Esophagus muscularis mucosa (tissue), 4 donors: ENCODE measurements at regions not wholly inside any gene's neighbourhood (a gene's known extent, or its start where the extent isn't known, plus 50 kb on each side); places are given as distances from the start of the nearest gene placed in this dataset.

Experiments used
- DNase-seq: peaks from one replicate; pipeline ENCODE4 v3.0.0-alpha.2; 2017; ENCODE audit errors: extremely low spot score
- H3K27ac ChIP-seq, 4 donors: fragments of 200-600 bp; sonication (generic); replicated peaks in 1 of 4; 1 replicate in 3 of 4; 2 replicates in 1 of 4; pipeline ENCODE4 v1.5.1; 2016 to 2019; ENCODE audit warnings: mild to moderate bottlenecking in 1 of 4
- H3K27me3 ChIP-seq, 4 donors: fragments of 200-600 bp; sonication (generic); one replicate each; pipeline versions ENCODE4 v1.5.1 to v1.6.0; 2016 to 2019
- H3K36me3 ChIP-seq, 4 donors: fragments of 200-600 bp; sonication (generic); one replicate each; pipeline ENCODE4 v1.5.1; 2016 to 2019
- H3K4me1 ChIP-seq, 4 donors: fragments of 200-600 bp; sonication (generic); one replicate each; pipeline ENCODE4 v1.5.1; 2016 to 2019
- H3K4me3 ChIP-seq, 4 donors: fragments of 200-600 bp; sonication (generic); 1 replicate in 2 of 4; 2 replicates in 2 of 4; pipeline ENCODE4 v1.5.1; 2016 to 2019; ENCODE audit warnings: mild to moderate bottlenecking in 4 of 4, moderate library complexity in 1 of 4
- H3K9me3 ChIP-seq, 4 donors: fragments of 200-600 bp; sonication (generic); 1 replicate in 3 of 4; 2 replicates in 1 of 4; pipeline ENCODE4 v1.5.1; 2016 to 2019
- CTCF ChIP-seq, 3 experiments: fragments of 200-600 bp in 2 of 3; fragments of 450-650 bp in 1 of 3; sonication (generic) in 2 of 3; IDR thresholded peaks; one replicate each; pipeline ENCODE4 v1.5.1; 2017 to 2019; ENCODE audit warnings: antibody characterized with exemption in 3 of 3, mild to moderate bottlenecking in 2 of 3, moderate library complexity in 1 of 3
- EP300 ChIP-seq: sonication (generic); formaldehyde crosslinking; IDR thresholded peaks from one replicate; pipeline ENCODE4 v1.6.1; 2017; ENCODE audit warnings: antibody characterized with exemption
- POLR2A ChIP-seq: fragments of 450-650 bp; IDR thresholded peaks from one replicate; pipeline ENCODE4 v1.6.1; 2017; ENCODE audit warnings: antibody characterized with exemption, moderate library complexity, mild to moderate bottlenecking, low read depth
- POLR2AphosphoS5 ChIP-seq, 2 donors: sonication (generic); formaldehyde crosslinking; IDR thresholded peaks; one replicate each; pipeline ENCODE4 v1.6.1; 2017; ENCODE audit warnings: antibody characterized with exemption in 2 of 2
- WGBS: methylation state at CpG from one replicate; pipeline ENCODE4 v1.1.5; 2018; 5-methylcytosine and 5-hydroxymethylcytosine counted together
- intact Hi-C: fragments of 100-400 bp; cut with DNase I; formaldehyde crosslinking; loops from one replicate; pipeline ENCODE4 v1.15.1; 2023
- small RNA-seq, 3 donors: library from RNA; depleted of rRNA; stranded (forward); fragments of <200 nt; gene quantifications; one replicate each; pipeline ENCODE3, GENCODE V24; 2016

GRCh38 chr1:110727246-110727645 lies 52.5 kb upstream of the KCNA3 start:
- H3K4me3 ChIP-seq = no peak overlapping the region
- intact Hi-C loops = no loop called here
- DNase-seq = no peak
- TF ChIP-seq POLR2AphosphoS5 (IDR thresholded peaks at IDR 0.05) = no peak
- TF ChIP-seq EP300 = no peak
- no peak for TF ChIP-seq POLR2A
- TF ChIP-seq CTCF (IDR thresholded peaks at IDR 0.05) = no peak
- no peak overlapping the region for H3K27ac ChIP-seq
- peaks cover 0 to 8% (median 0%) of the 10 kb centered on the region in 4 donors for H3K4me1 ChIP-seq
- no peaks in the 10 kb centered on the region for H3K9me3 ChIP-seq
- WGBS = 53% methylated on average over 3 of the region's 3 CpGs
- no peaks in the 10 kb centered on the region for H3K36me3 ChIP-seq
- H3K27me3 ChIP-seq = peaks cover 0 to 32% (median 0%) of the 10 kb centered on the region in 4 donors

- intact Hi-C loops = no loop called here
- no peak for DNase-seq
Observed at GRCh38 chr1:110726755-110727154, 52.0 kb upstream of the KCNA3 start.

More at GRCh38 chr1:110726755-110727154, 52.0 kb upstream of the KCNA3 start:
- Histone ChIP-seq H3K36me3 (no peaks in the 10 kb centered on the region), H3K27ac (no peak overlapping the region), H3K9me3 (no peaks in the 10 kb centered on the region), H3K4me1 (peaks cover 0 to 8% (median 0%) of the 10 kb centered on the region in 4 donors), H3K4me3 (no peak overlapping the region), H3K27me3 (peaks cover 0 to 32% (median 0%) of the 10 kb centered on the region in 4 donors)
- TF ChIP-seq CTCF (IDR thresholded peaks at IDR 0.05) (no peak), POLR2AphosphoS5 (IDR thresholded peaks at IDR 0.05) (no peak), EP300 (no peak), POLR2A (no peak)

Small RNAs in the stretch of these regions (small RNA-seq; reads per million reads assigned to genes)
- 0 reads per million in 3 donors for gene RF00019
